HEK293T (cell line): ENCODE measurements at regions not wholly inside any gene's neighbourhood (a gene's known extent, or its start where the extent isn't known, plus 50 kb on each side); places are given as distances from the start of the nearest gene placed in this dataset.

Source experiments
- CTBP1 ChIP-seq: fragments of 450-650 bp; IDR thresholded peaks from 2 replicates; pipeline ENCODE4 v1.6.1; 2016; ENCODE audit warnings: borderline replicate concordance
- FOXK2 ChIP-seq: fragments of 450-650 bp; IDR thresholded peaks from 2 replicates; pipeline ENCODE4 v1.6.1; 2016; ENCODE audit warnings: mild to moderate bottlenecking
- SP1 ChIP-seq: fragments of 450-650 bp; IDR thresholded peaks from 2 replicates; pipeline ENCODE4 v1.6.1; 2017

DNA sequence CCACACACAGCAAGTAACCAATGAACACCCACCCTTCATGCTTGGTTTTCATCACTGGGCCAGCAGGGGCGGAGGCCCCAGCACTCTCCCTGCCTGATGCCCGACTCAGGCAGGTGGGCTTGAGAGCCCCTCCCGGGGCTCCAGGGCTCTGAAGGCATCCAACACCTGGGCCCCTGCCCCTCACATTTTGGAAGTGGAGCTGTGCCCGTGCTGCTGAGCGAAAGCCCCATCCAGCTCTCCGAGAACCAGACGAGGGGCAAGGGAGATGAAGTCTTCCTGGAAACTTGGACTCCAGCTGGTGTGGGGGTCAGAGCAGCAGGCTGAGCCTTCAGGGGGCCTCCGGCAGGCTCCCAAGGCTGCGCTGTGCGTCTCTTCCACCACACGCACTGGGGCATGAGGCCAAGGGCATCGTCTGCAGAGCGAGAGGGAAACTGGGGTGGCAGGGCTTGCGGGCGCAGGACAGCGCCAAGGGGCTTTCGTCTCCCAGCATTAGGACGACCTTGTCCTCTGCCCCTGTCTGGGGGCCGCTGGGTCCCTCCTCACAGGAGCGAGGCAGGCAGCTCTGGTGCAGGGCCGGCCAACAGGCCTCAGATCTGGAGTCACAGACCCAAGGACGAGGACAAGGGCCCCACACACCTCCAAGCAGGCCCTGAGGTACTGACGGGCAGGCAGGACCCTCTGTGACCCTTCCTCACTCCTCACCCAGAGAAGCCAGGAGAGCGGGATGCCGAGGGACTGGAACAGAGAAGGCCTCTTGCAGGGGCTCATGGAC, 108.3 kb upstream of the FAM20C start:
- TF ChIP-seq SP1 (no peak), CTBP1 (no peak), FOXK2 (no peak)
